Loucy (cell line): ENCODE measurements at regions not wholly inside any gene's neighbourhood (a gene's known extent, or its start where the extent isn't known, plus 50 kb on each side); places are given as distances from the start of the nearest gene placed in this dataset.

ENCODE experiments used
- H2AFZ ChIP-seq: fragments of 200-600 bp; sonication (generic); 2 replicates; pipeline ENCODE4 v1.6.0; 2016; ENCODE audit warnings: antibody characterized with exemption, mild to moderate bottlenecking, low read length, moderate library complexity
- H3F3A ChIP-seq: fragments of 200-600 bp; 2 replicates; pipeline ENCODE4 v1.6.0; 2016; ENCODE audit warnings: antibody characterized with exemption, low read depth, mild to moderate bottlenecking
- H3K27me3 ChIP-seq: fragments of 200-600 bp; sonication (generic); 2 replicates; pipeline ENCODE4 v1.6.1; 2014; ENCODE audit warnings: low read length, mild to moderate bottlenecking; ENCODE audit not compliant: insufficient read depth, poor library complexity, severe bottlenecking
- H3K36me3 ChIP-seq: fragments of 200-600 bp; sonication (generic); 2 replicates; pipeline ENCODE4 v1.6.1; 2016; ENCODE audit warnings: low read length; ENCODE audit not compliant: insufficient read depth
- H3K4me1 ChIP-seq: fragments of 200-600 bp; sonication (generic); 2 replicates; pipeline ENCODE4 v1.5.1; 2014; ENCODE audit warnings: low read length, mild to moderate bottlenecking; ENCODE audit not compliant: insufficient read depth, poor library complexity, severe bottlenecking
- H3K4me2 ChIP-seq: fragments of 200-600 bp; sonication (generic); 2 replicates; pipeline ENCODE4 v1.6.0; 2014; ENCODE audit warnings: antibody characterized with exemption, low read length, low read depth, mild to moderate bottlenecking; ENCODE audit not compliant: poor library complexity, severe bottlenecking
- H3K4me3 ChIP-seq: fragments of 200-600 bp; sonication (generic); 2 replicates; pipeline ENCODE4 v1.5.1; 2014; ENCODE audit warnings: low read length, mild to moderate bottlenecking, mixed read lengths; ENCODE audit not compliant: poor library complexity, severe bottlenecking
- H3K79me2 ChIP-seq: fragments of 200-600 bp; sonication (generic); 2 replicates; pipeline ENCODE4 v1.6.1; 2014; ENCODE audit warnings: low read length; ENCODE audit not compliant: insufficient read depth
- H3K9ac ChIP-seq: fragments of 200-600 bp; sonication (generic); 2 replicates; pipeline ENCODE4 v1.6.0; 2014; ENCODE audit warnings: mild to moderate bottlenecking, low read depth, low read length, moderate library complexity; ENCODE audit not compliant: poor library complexity, severe bottlenecking
- H3K9me2 ChIP-seq: fragments of 200-600 bp; sonication (generic); replicated peaks from 2 replicates; pipeline ENCODE4 v1.6.1; 2016; ENCODE audit warnings: low read depth, low read length, mixed read lengths
- H3K9me3 ChIP-seq: fragments of 200-600 bp; sonication (generic); 2 replicates; pipeline ENCODE4 v1.6.1; 2014; ENCODE audit warnings: mild to moderate bottlenecking, antibody characterized with exemption, low read length, low read depth; ENCODE audit not compliant: insufficient read depth
- H4K20me1 ChIP-seq: fragments of 200-600 bp; sonication (generic); 2 replicates; pipeline ENCODE4 v1.6.0; 2014; ENCODE audit warnings: antibody characterized with exemption, low read length, mild to moderate bottlenecking; ENCODE audit not compliant: insufficient read depth, poor library complexity, severe bottlenecking
- CTCF ChIP-seq: fragments of 200-600 bp; sonication (generic); conservative IDR thresholded peaks from 2 replicates; pipeline ENCODE4 v1.5.1; 2014; ENCODE audit warnings: mild to moderate bottlenecking, antibody characterized with exemption, low read length
- EZH2phosphoT487 ChIP-seq: fragments of 200-600 bp; IDR thresholded peaks from 2 replicates; pipeline ENCODE4 v1.6.1; 2018; ENCODE audit warnings: antibody characterized with exemption, mild to moderate bottlenecking, moderate library complexity, borderline replicate concordance

DNA sequence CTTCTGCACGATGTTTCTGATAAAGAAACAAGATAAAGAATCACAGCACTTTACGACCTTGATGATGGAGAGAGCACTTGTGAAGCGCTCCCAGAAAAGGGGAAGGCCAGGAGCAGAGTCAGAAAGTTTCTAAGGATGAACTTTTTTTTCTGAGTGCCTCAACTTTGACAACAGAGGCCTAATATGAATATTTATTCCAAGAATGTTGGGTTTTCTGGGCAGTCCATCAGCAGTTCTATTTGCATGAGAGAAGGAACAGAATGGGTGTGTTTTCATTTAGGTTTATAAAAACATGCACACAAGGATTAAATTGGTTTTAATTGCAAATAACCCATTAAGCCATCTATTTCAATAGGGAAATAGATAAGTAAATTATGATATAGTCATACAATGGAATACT, 204.9 kb downstream of the SIM1 start:
- H3K79me2 ChIP-seq, result no peaks in the 10 kb centered on the region

GRCh38 chr6:100258752-100259151, 206.0 kb downstream of the SIM1 start:
- no peaks in the 10 kb centered on the region for H4K20me1 ChIP-seq
- H3K9ac ChIP-seq, result peak overlapping the region; percentile 72
- H3K9me3 ChIP-seq, result no peaks in the 10 kb centered on the region
- TF ChIP-seq EZH2phosphoT487, result no peak
- TF ChIP-seq CTCF, result no peak
- no peaks in the 10 kb centered on the region for H3K36me3 ChIP-seq
- H2AFZ ChIP-seq, result peak overlapping the region; percentile 83
- H3K79me2 ChIP-seq, result no peaks in the 10 kb centered on the region
- H3K4me1 ChIP-seq, result peaks cover 44% of the 10 kb centered on the region
- no peaks in the 10 kb centered on the region for H3K9me2 ChIP-seq
- H3F3A ChIP-seq, result no peaks in the 10 kb centered on the region; the same call in 1 of the 2 replicates
- peak overlapping the region; percentile 71 for H3K4me3 ChIP-seq
- no peaks in the 10 kb centered on the region for H3K27me3 ChIP-seq
- H3K4me2 ChIP-seq, result peak overlapping the region; percentile 88

More for the DNA sequence above, 204.9 kb downstream of the SIM1 start:
- Histone ChIP-seq H3K27me3 (no peaks in the 10 kb centered on the region), H3K9me2 (no peaks in the 10 kb centered on the region), H2AFZ (no peak overlapping the region), H3K9me3 (no peaks in the 10 kb centered on the region), H3K4me1 (peaks cover 44% of the 10 kb centered on the region), H3K4me2 (no peak overlapping the region), H3K4me3 (no peak overlapping the region), H3K9ac (no peak overlapping the region), H4K20me1 (no peaks in the 10 kb centered on the region), H3K36me3 (no peaks in the 10 kb centered on the region), H3F3A (no peaks in the 10 kb centered on the region; the same call in 1 of the 2 replicates)
- TF ChIP-seq EZH2phosphoT487 (no peak), CTCF (no peak)

- Histone ChIP-seq H3K9ac (peak overlapping the region; percentile 72), H3K27me3 (no peaks in the 10 kb centered on the region), H3K9me2 (no peaks in the 10 kb centered on the region), H3K36me3 (no peaks in the 10 kb centered on the region), H3F3A (no peaks in the 10 kb centered on the region; the same call in 1 of the 2 replicates), H2AFZ (peak overlapping the region; percentile 76), H3K4me1 (peaks cover 41% of the 10 kb centered on the region), H4K20me1 (no peaks in the 10 kb centered on the region), H3K4me2 (peak overlapping the region; percentile 88), H3K79me2 (no peaks in the 10 kb centered on the region), H3K9me3 (no peaks in the 10 kb centered on the region), H3K4me3 (peak overlapping the region; percentile 71)
- TF ChIP-seq CTCF (peak; percentile 56), EZH2phosphoT487 (no peak)
Measured at GRCh38 chr6:100257793-100258395, 206.8 kb downstream of the SIM1 start.
